ENCODE measurements at regions not wholly inside any gene's neighbourhood (a gene's known extent, or its start where the extent isn't known, plus 50 kb on each side); places are given as distances from the start of the nearest gene placed in this dataset.

DNA sequence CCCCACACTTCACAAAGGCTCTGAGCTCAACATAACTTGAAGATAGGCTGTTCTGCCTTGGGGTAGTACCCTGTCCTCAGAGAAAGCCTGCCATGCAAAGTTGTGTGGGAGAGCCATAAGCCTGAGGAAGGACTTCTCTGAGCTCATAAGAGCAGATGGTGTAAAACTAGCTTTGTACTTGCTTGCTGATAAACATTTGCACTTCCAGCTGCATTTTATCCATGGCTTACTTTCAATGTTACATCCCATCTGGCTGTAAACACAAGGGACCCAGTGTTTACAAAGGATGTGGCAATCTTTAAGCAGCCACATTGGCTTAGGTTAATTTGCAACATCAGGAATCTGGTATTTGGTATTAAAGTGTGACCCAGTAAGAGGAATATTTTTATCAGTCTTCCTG is 258.1 kb downstream of the IPO8 start:
- DNase-seq (ENCODE audit: low spot score), result no peak

DNA sequence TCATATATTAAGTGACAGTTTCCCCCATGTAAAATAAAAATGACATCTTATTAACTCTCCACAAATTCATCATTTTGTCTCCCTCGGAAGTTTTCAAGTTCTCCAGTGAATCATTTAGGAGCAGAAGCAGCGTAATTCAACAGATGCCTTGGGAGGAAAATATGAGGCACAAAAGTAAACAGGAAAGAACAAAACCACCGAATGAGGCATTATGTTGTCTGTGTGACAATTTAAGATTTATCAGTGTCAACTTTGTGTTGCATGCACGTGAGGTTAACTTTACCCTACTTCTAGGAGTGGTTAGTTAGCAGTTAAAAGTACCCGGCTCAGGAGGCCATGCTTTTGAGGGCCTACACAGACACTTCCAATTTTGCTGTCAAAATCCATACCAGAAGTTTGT is 258.6 kb downstream of the IPO8 start:
- DNase-seq (ENCODE audit: low spot score), result no peak

- DNase-seq (ENCODE audit: low spot score), result no peak
Observed at GRCh38 chr12:30428098-30428497, 267.6 kb downstream of the IPO8 start.

DNA sequence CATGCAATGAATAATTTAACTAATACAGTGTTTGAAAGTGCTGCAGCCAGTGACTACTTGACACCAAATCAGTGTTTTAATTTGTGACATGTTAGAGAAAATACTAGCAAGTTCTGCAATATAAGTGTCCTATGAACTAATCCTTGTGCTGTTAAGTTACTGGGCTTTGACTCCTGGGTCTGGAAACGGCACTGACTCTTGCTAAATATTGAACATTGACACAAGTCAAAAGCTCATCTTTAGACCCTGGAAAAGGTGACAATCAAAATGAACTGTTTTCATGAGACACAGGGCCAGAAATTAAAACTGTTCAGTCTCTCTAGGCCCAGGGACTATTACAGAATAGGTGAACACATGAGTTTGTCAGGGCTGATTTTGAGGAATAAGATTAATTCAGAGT is 268.1 kb downstream of the IPO8 start:
- no peak for DNase-seq (ENCODE audit: low spot score)

DNA sequence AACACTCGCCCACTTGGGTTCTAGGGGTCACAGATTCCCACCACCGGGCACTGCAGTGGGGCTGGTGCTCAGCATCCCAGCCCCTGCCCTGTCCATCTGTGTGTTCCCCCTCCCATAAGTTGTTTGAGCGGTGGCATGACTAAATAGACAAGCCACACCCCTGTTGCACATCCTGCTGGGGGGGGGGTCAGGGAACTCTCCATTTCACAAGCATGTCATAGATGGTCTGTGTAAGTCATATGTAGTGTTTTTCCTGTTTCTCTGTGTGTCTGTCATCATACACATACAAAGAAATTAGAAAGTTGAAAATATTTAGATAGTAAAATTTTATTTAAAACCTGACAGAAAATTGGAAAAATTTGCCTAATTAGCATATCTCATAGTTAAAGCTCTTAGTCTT is 270.2 kb downstream of the IPO8 start:
- no peak for DNase-seq (ENCODE audit: low spot score)

GRCh38 chr12:30423330-30423729 is 272.3 kb downstream of the IPO8 start:
- no peak for DNase-seq (ENCODE audit: low spot score)

DNA sequence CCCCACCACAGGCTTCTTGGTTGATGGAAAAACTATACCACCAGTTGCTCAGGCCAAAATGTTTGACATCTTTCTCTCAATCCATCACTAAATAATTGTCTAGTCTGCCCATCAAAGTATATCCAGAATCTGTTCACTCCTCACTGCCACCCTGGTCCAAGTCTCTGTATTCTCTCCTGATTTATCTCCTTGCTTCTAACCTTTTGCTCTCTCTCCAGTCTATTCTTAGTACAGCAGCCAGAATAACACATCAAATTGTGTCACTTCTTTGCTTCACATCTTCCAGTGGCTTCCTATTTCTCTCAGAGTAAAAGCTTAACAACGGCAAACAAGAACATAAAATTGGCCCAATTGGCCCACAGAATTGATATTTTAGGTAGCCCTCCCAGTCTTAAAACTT is 272.8 kb downstream of the IPO8 start:
- DNase-seq (ENCODE audit: low spot score), result no peak

- peak; percentile 27 for DNase-seq (ENCODE audit: low spot score)
Observed at GRCh38 chr12:30420561-30420960, 275.1 kb downstream of the IPO8 start.

DNA sequence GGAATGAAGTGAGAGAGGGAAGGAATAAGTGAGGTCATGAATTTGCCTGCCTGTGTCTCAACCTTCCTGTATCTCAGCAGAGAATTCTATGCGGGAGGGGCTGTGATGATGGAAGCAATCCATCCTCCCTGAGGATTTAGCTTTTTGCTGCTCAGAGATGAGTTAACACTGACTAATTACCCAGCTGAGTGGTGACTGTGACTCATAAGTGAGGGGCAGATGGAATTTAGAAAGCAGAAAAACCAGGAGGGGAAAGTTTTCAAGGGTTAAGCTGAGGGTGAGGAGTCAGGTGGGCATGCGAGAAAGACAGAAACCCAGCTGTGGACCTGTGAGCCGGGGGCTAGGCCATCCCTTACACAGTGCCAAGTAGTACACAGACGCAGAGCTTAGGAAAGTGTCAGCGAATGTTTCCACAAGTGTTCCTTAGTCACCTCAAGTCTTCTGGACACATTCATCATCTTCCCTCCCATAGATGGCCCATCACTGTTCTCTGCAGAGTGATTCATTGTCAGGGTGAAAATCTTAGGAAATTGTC is 277.9 kb downstream of the IPO8 start:
- DNase-seq (ENCODE audit: low spot score), result peak; percentile 73

DNA sequence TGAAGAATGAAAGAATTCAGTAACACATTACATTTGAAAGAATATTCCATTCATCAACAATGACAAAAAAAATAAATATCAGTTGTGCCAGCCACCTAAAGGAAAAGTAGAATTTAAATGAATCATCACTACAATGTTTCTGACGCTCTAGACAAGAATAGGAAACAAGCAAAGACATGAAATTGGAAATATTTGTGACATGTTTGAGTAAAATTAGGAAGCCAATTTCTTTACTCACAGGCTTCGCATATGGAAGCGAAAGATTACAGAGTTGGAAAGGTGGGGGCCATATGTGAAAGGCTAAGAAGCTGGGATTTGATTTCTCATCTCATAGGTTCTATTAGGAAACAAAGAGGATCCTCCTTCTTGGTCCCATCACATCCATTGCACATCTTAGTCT is 279.0 kb downstream of the IPO8 start:
- no peak for DNase-seq (ENCODE audit: low spot score)

- no peak for DNase-seq (ENCODE audit: low spot score)
Observed at GRCh38 chr12:30415777-30416176, 279.9 kb downstream of the IPO8 start.

DNA sequence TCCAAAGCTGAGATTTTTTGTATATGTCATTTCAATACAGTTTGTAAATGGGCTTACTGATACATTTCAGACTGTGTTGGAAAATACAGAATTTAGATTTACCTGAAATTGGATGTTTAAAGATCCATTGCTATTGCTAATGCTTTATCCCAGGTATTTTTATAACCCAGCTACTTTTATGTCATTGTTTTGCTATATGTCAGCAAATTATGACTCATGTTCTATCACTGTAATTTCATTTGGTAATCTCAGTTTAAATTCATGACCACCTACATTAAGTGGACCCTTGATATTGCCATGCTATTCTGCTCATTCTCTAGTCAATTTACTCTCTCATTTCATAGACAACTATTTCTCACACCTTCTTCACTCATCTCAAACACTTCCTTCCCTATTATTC is 281.2 kb downstream of the IPO8 start:
- DNase-seq (ENCODE audit: low spot score), result no peak

DNA sequence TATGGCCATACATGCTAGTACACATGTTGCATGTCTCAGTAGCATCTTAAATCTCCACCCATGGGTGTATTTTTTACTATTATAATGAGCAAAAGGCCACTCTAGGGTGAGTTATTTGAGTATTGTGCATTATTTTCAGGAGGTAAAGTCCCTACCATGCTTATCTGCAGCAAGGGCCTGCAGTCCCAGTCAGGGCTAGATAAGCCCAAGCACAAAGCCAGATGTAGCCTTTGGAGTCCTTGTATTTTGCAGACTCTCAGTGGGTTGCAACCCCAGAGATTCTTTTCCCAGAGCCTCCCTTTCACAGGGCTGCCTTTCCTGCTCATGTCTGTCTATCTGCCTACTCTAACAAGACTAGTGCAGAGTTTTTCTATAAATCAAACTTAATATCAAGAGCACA is 295.3 kb downstream of the IPO8 start:
- DNase-seq (ENCODE audit: low spot score), result no peak

- DNase-seq (ENCODE audit: low spot score), result no peak
Observed at GRCh38 chr12:30399859-30400258, 295.8 kb downstream of the IPO8 start.

- no peak for DNase-seq (ENCODE audit: low spot score)
Observed at GRCh38 chr12:30396576-30396975, 299.1 kb downstream of the IPO8 start.

- DNase-seq (ENCODE audit: low spot score), result no peak
Observed at GRCh38 chr12:30395190-30395589, 300.5 kb downstream of the IPO8 start.

- DNase-seq (ENCODE audit: low spot score), result no peak
Observed at GRCh38 chr12:30391766-30392366, 303.8 kb downstream of the IPO8 start.

- DNase-seq (ENCODE audit: low spot score), result no peak
Observed at GRCh38 chr12:30385706-30386105, 310.0 kb downstream of the IPO8 start.

- no peak for DNase-seq (ENCODE audit: low spot score)
Observed at GRCh38 chr12:30384976-30385375, 310.7 kb downstream of the IPO8 start.

DNA sequence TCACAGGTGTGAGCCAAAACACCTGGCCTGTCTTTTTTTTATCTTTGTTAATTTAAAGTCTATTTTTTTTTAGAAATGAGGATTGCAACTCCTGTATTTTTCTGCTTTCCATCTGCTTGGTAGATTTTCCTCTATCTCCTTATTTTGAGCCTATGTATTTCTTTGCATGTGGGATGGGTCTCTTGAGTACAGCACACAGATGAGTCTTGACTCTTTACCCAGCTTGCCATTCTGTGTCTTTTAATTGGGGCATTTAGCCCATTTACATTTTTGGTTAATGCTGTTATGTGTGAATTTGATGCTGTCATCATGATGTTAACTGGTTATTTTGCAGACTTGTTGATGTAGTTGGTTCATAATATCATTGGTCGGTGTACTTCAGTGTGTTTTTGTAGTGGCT is 317.4 kb downstream of the IPO8 start:
- DNase-seq (ENCODE audit: low spot score), result no peak

GRCh38 chr12:30364822-30365221 is 330.8 kb downstream of the IPO8 start:
- DNase-seq (ENCODE audit: low spot score), result no peak

DNA sequence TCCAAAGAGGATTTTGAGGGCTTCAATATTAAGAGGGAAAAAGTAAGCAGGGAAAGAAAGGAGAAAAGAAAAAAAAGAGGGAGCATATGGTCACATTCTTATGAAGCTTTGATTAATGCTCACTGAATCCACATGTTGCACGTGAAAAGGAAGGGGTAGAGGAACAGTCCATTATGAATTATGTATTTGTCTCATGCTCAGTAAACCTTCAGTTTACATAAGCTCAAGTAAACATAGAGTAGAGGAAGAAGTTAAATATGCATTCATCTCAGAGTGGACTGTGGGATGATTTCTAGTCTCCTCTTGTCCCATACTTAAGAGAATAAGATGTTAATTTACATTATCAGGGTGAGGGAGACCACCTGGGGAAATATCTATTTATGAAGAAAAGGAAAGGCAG is 334.5 kb downstream of the IPO8 start:
- DNase-seq (ENCODE audit: low spot score), result no peak

DNA sequence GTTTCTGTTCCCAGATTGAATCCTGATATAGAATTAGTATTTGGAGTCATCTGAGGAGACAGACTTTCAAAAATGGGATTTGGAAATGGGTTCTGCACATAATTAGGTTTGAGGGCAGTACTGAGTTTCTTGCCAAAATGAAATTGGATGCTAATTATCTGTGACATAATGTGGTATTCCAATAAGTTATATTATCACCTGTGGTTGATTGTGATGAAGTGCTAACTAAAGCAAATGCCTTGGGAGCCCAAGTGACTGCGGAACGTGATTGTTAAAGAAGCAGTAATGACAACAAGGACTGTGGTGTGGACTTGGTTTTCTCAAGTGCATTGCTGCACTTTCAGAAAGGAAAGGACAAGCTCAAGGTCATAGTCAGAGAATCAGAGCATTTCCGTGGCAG is 337.0 kb downstream of the IPO8 start:
- no peak for DNase-seq (ENCODE audit: low spot score)

GRCh38 chr12:30357766-30358490 is 337.7 kb downstream of the IPO8 start:
- DNase-seq (ENCODE audit: low spot score), result no peak
